Putamen (tissue), 1 donor: ENCODE measurements at regions not wholly inside any gene's neighbourhood (a gene's known extent, or its start where the extent isn't known, plus 50 kb on each side); places are given as distances from the start of the nearest gene placed in this dataset.
"Not testable (repeated sequence)": the region's sequence is repeated elsewhere in the genome, so short reads cannot be mapped to it uniquely, and the experiment has no call there.

Experiments used
- DNase-seq: peaks from one replicate; pipeline ENCODE4 v3.0.0-alpha.2; 2016; ENCODE audit warnings: low spot score

GRCh38 chr14:81584495-81584894 lies 50.8 kb upstream of the SEL1L start:
- DNase-seq, result no peak

DNA sequence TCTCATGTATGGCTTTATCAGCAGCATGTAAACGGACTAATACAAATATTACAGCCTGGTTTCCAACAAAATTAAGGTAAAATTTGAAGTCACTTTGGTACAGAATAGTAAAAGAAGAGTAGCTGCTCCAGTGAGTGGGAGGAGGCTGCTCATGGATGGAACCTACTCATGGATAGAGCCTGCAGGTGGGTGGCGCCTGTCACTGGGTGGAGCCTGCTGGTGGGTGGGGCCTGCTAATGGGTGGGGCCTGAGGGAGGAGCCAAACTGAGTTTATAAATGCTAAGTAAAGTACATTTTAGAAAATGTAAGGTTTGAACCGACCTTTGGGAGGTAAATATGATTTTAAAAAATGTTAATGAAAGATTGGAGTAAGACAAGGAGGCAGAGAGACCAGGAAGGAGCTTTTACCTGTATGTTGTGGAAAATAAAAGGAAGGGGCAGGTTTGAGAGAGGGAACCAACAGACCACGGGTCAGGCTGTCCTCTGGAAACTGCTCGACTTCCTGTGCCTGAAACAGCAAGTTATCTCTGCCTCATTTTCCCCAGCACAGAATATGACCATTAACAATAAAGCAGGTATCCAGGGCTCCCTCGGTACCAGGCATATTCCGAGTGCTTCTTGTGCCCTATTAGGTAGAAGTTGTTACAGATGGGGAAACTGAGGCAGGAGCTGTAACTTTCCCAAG lies 55.9 kb upstream of the SEL1L start:
- DNase-seq, result no peak

GRCh38 chr14:81591266-81591665 lies 57.6 kb upstream of the SEL1L start:
- no peak for DNase-seq

GRCh38 chr14:81594012-81594411 lies 60.4 kb upstream of the SEL1L start:
- DNase-seq, result peak; percentile 71

DNA sequence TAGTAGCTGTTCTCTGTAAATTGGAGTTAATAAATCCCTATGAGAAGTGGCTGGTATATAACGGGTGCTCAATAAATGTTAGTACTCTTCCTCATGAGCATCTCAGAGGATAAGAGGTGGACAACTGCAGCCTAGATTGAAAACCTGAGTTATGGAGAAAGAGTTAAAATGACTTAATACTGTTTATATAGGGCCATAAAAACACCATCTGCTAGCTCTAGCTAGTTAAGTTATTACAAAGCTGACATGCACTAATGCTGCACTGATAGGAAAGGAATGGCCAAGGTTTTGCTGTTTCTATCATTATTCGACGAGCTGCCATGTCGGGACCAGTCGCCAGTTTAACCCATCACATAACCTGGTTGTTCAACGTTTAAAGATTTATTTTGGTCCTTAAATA lies 72.0 kb upstream of the SEL1L start:
- DNase-seq, result no peak

DNA sequence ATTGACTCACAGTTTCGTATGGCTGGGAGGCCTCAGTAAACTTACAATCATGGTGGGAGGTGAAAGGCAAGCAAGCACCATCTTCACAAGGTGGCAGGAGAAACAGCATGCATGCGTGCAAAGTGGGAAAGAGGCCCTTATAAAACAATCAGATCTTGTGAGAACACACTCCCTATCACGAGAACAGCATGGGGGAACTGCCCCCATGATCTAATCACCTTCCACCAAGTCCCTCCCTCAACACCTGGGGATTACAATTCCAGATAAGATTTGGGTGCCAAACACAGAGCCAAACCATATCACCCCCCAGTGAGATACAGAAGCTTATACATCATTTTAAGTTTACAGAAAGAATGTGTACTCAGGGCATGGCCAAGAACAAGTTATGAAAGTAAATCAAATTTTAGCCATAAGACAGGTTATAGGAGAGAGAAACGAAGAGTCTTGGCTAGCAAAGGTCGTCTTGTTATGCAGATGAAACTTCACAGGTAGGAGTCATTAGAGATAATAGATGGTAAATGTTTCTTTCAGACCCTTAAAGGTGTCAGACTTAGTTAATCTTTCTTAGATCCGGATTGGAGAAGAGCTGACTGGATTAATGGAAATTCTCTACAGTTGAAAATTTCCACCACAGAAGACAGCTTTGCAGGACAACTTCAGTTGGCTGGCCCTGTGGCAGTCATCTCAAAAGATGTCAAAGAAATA lies 79.8 kb upstream of the SEL1L start:
- no peak for DNase-seq

DNA sequence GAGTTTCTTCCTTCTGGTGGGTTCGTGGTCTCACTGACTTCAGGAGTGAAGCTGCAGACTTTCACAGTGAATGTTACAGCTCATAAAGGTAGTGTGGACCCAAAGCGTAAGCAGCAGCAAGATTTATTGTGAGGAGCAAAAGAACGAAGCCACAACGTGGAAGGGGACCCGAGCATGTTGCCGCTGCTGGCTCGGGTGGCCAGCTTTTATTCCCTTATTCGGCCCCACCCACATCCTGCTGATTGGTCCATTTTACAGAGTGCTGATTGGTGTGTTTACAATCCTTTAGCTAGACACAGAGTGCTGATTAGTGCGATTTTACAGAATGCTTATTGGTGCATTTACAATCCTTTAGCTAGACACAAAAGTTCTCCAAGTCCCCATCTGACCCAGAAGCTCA lies 80.6 kb upstream of the SEL1L start:
- not testable (repeated sequence) for DNase-seq

DNA sequence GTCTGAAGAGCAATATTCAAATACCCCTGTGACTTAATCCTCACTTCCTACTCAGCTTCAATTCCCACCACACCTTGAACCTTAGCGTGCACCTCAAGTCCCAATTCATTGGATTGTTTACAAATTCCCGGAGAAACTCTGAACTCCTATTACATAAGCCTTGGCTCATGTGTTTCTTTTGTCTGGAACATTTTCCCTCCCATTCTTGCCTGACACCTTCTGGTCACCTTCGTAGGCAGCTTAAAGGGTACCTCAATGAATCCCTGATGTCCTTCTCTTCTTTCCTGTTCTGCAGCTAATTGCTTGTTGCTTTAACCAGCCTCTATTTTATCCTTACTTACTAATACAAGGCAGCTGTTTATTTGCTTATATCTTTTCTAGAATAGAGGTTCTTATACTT lies 85.0 kb upstream of the SEL1L start:
- DNase-seq, result no peak

DNA sequence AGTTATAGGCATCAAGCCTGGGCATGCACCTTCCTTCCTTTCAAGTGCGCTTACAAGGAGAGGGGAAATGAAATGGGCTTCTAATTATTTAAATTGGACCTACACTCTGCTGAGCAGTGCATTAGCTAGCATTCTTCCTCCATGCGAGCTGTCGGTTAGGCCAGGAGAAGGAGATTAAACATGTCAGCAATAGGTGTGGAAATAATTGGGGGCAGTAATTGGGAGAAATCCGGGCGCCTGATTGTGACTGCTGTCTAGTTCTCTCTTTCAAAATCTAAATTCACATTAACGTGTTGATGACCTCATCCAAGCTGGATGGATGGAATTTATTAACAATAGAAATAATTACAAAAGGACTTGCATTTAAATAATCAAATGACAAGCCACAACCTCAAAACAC lies 86.2 kb upstream of the SEL1L start:
- DNase-seq, result no peak

DNA sequence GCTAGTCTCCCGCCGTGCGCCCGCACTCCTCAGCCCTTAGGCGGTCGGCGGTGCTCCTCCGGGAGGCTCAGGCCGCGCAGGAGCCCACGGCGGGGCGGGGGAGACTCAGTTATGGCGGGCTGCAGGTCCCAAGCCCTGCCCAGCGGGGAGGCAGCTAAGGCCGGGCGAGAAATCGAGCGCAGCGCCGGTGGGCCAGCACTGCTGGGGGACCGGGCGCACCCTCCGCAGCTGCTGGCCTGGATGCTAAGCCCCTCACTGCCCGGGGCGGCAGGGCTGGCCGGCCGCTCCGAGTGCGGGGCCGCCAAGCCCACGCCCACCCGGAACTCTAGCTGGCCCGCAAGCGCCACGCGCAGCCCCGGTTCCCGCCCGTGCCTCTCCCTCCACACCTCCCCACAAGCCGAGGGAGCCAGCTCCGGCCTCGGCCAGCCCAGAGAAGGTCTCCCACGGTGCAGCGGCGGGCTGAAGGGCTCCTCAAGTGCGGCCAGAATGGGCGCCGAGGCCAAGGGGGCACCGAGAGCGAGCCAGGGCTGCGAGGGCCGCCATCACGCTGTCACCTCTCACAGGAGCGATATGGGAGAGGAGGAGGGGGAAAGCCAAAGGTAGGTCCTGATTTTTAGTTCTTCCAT lies 90.2 kb upstream of the SEL1L start:
- DNase-seq, result not testable (repeated sequence)

GRCh38 chr14:81625343-81625742 lies 91.7 kb upstream of the SEL1L start:
- DNase-seq, result peak; percentile 22

GRCh38 chr14:81632157-81632556 lies 98.5 kb upstream of the SEL1L start:
- DNase-seq, result no peak

DNA sequence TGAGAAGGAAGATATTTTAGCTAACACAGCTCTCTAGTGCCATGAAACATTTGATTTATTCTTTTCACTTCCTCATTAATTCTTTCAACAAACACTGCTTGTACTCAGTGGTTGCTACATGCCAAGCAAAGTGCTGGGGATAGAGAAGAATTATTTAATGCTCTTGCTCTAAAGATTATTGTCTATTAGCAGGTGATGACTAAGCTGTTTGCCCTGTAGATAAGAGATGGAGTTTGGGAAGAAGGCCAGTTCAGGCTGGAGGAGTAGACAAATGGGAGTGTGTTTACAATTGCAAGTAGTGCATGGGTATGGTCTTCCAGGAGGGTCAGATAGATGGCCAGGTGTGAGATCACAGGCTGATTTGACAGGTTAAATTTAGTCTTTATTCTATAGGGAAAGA lies 99.8 kb upstream of the SEL1L start:
- no peak for DNase-seq

DNA sequence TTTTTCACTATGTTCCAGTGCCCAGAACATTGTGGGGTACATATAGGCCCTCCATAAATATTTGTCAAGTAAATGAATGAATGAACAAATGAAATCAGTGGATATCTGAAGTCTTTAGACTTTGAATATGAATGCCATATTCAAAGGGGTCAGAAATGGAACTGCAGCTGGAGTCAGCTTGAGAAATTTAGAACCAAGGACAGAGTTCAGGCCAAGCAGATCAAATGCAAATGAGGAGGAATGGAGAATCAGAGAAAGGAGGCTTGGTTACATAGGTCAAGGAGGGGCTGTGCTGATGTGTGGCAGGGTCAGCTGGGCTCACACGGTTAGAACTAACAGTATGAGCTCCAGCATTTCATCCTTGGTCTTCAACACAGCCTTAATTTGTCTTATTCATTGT lies 104.0 kb upstream of the SEL1L start:
- DNase-seq, result no peak

DNA sequence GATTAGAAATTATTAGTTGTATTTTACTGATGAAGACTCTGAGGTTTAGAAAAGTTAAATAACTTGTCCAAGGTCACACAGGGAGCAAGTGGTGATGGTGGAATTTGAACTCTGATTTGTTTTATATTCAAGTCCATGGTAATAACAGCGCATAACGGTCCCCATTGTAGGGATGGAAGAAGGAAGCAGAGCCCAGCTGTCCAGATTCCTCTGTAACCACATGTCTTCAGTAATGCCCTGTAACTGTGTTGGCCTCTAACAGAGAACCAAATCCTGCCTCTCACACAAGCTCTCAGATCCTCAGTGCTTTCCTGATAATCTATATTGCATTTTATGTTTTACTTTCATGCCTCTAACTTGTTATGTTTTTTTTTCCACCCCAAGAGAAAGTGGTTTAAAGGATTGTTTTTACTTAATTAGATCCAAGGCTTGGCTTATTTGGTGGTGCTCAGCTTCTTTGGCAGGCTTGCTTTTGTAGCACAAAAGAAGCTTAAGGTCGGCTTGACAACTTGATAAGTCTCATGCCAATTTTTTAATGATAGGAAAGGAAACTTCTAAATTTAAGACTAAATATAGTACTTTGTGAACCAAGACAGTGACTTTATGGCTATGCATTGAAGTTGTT lies 105.1 kb upstream of the SEL1L start:
- no peak for DNase-seq

DNA sequence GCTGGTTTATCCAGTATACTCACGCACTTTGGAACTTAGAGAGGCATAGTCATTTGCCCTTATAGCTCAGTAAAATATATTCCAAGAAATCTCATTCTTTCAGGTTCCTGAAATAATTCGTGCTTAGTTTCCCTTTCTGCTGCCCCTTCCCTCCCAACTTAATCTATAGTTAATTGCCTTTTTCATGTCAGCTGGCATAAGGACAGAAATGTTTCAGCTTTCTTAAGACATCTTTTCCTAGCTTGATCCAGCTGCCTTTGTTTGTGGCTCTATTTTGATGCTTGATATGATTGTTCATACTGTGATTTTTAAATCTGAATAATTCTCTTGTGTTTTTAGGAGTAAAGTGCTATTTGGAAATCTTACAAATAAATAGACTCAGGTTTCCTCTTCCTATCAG lies 120.0 kb upstream of the SEL1L start:
- no peak for DNase-seq

DNA sequence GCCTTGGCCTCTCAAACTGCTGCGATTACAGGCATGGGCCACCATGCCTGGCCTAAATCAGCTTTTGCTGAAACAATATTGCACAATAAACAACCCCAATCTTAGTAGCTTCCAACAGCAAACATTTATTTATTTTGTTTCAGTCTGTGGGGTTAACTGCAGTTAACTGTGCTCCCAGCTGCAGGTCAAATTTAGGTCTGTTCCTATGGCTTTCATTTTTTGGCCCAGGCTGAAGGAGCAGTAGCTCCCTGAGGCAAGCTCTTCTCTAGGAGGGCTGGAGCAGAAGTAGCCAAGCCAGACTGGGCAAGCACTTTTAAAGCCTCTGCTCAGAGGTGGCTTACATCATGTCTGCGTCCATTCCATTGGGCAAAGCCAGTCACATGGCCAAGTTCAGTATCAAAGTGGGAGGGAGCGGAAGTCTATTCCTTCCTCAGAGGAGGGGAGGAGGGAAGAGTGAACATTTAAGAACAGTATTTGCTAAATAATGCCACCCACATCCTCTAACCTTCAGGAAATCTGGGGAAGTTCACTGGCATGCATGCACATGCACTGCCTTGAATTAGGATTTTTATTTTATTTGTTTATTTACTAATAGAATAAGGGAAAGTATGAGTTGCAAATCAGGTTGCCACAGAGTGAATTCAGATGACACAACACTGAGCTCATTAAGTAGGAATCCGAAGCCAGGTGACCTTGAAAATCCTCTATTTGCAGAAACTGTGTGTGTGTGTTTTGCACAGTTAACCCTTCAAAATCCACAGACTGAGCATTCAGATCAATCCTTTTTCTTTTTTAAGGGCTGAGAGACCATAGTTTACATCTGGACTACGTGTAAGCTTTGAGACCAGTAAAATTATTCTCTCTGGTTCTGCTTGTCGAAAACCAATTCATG lies 122.0 kb upstream of the SEL1L start:
- DNase-seq, result peak; percentile 8

DNA sequence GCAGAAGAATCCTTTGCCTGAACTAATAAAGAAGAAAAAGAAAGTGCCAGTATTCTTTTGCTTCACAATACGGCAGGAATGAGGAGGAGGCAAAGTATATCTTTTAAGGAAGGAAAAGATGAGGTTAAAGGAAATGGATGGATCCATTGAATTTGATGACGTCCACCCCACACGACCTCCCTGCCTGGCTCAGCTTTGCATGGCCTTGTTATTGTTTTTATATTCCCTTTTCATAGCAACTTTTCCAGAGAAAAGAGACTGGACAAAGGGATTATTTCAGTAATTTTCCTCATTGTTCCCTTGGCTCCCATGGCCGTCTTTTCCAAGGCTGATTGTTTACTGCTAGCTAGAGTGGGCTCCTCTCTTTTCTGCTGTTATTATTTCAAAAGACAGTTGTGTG lies 123.2 kb upstream of the SEL1L start:
- no peak for DNase-seq

DNA sequence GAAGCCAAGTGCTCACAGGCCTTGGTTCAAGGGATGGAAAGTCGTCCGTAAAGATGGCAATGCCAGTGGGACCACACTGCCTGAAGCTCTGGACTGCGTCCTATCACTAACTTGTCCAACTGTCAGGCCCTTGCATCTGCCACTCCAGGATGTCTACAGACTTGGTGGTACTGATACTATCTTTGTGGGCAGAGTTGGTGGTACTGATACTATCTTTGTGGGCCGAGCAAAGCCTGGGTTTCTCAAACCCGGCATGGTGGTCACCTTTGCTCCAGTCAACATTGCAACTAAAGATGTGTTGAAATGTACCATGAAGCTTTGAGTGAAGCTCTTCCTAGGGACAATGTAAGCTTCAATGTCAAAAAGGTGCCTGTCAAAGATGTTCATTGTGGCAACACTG lies 128.4 kb upstream of the SEL1L start:
- no peak for DNase-seq

- DNase-seq, result no peak
These were observed 129.0 kb upstream of the SEL1L start for GRCh38 chr14:81662570-81663197.

DNA sequence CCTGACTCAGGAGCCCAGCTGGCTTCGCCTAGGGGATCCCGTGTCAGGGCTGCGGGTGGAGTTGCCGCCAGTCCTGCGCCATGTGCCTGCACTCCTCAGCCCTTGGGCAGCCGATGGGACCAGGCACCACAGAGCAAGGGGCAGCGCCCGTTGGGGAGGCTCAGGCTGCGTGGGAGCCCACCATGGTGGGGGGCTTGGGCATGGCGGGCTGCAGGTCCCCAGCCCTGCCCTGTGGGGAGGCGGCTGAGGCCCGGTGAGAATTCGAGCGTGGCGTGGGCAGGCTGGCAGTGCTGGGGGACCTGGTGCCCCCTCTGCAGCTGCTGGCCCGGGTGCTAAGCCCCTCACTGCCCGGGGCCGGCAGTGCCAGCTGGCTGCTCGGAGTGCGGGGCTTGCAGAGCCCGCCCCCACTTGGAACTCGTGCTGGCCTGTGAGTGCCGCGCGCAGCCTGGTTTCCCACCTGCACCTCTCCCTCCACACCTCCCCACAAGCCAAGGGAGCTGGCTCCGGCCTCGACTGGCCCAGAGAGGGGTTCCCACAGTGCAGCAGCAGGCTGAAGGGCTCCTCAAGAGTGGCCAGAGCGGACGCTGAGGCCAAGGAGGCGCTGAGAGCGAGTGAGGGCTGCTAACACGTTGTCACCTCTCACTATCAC lies 135.1 kb upstream of the SEL1L start:
- DNase-seq, result no peak
